ENCODE measurements at regions not wholly inside any gene's neighbourhood (a gene's known extent, or its start where the extent isn't known, plus 50 kb on each side); places are given as distances from the start of the nearest gene placed in this dataset.

- TF ChIP-seq CTCF (conservative IDR thresholded peaks at IDR 0.05) (no peak), EZH2 (IDR thresholded peaks at IDR 0.05; ENCODE audit: low read depth) (no peak)
Observed at GRCh38 chr4:19927381-19927780, 324.3 kb upstream of the SLIT2 start.

Data from PC-9 (cell line).